ENCODE measurements at regions not wholly inside any gene's neighbourhood (a gene's known extent, or its start where the extent isn't known, plus 50 kb on each side); places are given as distances from the start of the nearest gene placed in this dataset.

GRCh38 chr2:34474646-34475045 lies 875.5 kb upstream of the FAM98A start:
- CTCF ChIA-PET: interaction anchor here (0.6 to 1.1 kb wide), 2 partner anchors 936 to 937 kb away, joined by 3 to 4 read pairs; no protein-coding TSS in a partner anchor
- TF ChIP-seq ZNF658 (tag by site-specific recombination; IDR thresholded peaks at IDR 0.05) (no peak), ZNF341 (tag by site-specific recombination; IDR thresholded peaks at IDR 0.05; ENCODE audit: low read depth) (no peak), ZNF175 (tag by site-specific recombination; IDR thresholded peaks at IDR 0.05) (no peak), KLF16 (tag by site-specific recombination; IDR thresholded peaks at IDR 0.05) (no peak), ZNF121 (tag by site-specific recombination; IDR thresholded peaks at IDR 0.05) (no peak), FEZF1 (tag by site-specific recombination; IDR thresholded peaks at IDR 0.05) (no peak), ZBTB7A (tag by site-specific recombination; IDR thresholded peaks at IDR 0.05; ENCODE audit: low read depth) (no peak), ZNF639 (tag by site-specific recombination; IDR thresholded peaks at IDR 0.05) (no peak), ZBTB10 (tag by site-specific recombination; IDR thresholded peaks at IDR 0.05) (no peak), ZNF707 (tag by site-specific recombination; IDR thresholded peaks at IDR 0.05) (no peak), ZNF148 (tag by site-specific recombination; IDR thresholded peaks at IDR 0.05; ENCODE audit: borderline replicate concordance) (no peak), ZNF302 (tag by site-specific recombination; IDR thresholded peaks at IDR 0.05; ENCODE audit: low read depth) (no peak), ZNF221 (tag by site-specific recombination; IDR thresholded peaks at IDR 0.05; ENCODE audit: borderline replicate concordance) (no peak), ZNF311 (tag by site-specific recombination; IDR thresholded peaks at IDR 0.05; ENCODE audit: borderline replicate concordance) (no peak), KLF9 (tag by site-specific recombination; IDR thresholded peaks at IDR 0.05; ENCODE audit: low read depth) (no peak), ZNF366 (tag by site-specific recombination; conservative IDR thresholded peaks at IDR 0.05) (no peak), ZNF626 (tag by site-specific recombination; IDR thresholded peaks at IDR 0.05) (no peak)
- TF ChIP-seq, protein P1, sequence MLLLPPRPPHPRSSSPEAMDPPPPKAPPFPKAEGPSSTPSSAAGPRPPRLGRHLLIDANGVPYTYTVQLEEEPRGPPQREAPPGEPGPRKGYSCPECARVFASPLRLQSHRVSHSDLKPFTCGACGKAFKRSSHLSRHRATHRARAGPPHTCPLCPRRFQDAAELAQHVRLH (tag by site-specific recombination; IDR thresholded peaks at IDR 0.05): no peak
- TF ChIP-seq, protein P2, sequence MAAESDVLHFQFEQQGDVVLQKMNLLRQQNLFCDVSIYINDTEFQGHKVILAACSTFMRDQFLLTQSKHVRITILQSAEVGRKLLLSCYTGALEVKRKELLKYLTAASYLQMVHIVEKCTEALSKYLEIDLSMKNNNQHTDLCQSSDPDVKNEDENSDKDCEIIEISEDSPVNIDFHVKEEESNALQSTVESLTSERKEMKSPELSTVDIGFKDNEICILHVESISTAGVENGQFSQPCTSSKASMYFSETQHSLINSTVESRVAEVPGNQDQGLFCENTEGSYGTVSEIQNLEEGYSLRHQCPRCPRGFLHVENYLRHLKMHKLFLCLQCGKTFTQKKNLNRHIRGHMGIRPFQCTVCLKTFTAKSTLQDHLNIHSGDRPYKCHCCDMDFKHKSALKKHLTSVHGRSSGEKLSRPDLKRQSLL (tag by site-specific recombination; IDR thresholded peaks at IDR 0.05): no peak
- TF ChIP-seq, protein P3, sequence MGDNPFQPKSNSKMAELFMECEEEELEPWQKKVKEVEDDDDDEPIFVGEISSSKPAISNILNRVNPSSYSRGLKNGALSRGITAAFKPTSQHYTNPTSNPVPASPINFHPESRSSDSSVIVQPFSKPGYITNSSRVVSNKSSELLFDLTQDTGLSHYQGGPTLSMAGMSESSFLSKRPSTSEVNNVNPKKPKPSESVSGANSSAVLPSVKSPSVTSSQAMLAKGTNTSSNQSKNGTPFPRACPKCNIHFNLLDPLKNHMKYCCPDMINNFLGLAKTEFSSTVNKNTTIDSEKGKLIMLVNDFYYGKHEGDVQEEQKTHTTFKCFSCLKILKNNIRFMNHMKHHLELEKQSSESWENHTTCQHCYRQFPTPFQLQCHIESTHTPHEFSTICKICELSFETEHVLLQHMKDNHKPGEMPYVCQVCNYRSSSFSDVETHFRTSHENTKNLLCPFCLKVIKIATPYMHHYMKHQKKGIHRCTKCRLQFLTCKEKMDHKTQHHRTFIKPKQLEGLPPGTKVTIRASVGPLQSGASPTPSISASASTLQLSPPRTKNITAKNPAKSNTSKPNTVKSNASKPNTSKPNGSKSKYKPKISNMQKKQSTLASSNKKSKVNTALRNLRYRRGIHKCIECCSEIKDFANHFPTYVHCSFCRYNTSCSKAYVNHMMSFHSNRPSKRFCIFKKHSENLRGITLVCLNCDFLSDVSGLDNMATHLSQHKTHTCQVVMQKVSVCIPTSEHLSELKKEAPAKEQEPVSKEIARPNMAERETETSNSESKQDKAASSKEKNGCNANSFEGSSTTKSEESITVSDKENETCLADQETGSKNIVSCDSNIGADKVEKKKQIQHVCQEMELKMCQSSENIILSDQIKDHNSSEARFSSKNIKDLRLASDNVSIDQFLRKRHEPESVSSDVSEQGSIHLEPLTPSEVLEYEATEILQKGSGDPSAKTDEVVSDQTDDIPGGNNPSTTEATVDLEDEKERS (tag by site-specific recombination; IDR thresholded peaks at IDR 0.05): no peak
- POLR2A ChIA-PET: no interaction called here

More at GRCh38 chr2:34474646-34475045, 875.5 kb upstream of the FAM98A start:
- Histone ChIP-seq H3K9me3 (ENCODE audit: control insufficient read depth, insufficient read depth, low read depth, low read length) (no peaks in the 10 kb centered on the region), H3K4me1 (ENCODE audit: control insufficient read depth, insufficient read depth, low read length) (no peaks in the 10 kb centered on the region), H3K4me3 (ENCODE audit: low read depth, low read length) (no peak overlapping the region), H3K27ac (ENCODE audit: extremely low read depth, low read depth, low read length) (no peak overlapping the region), H3K36me3 (ENCODE audit: control insufficient read depth in 2 of 2, insufficient read depth in 1 of 2, low read length in 2 of 2) (no peaks in the 10 kb centered on the region)

Measured in HEK293 (cell line).